K562 (cell line): ENCODE measurements at regions not wholly inside any gene's neighbourhood (a gene's known extent, or its start where the extent isn't known, plus 50 kb on each side); places are given as distances from the start of the nearest gene placed in this dataset.

Source experiments
- ATAC-seq: fragments of 200-7000 bp; cut with Tn5 transposase; 3 replicates; pipeline ENCODE4 v1.9.1; 2020; ENCODE audit warnings: moderate library complexity
- BruUV-seq: library from RNA; stranded (reverse); fragments of 400-500 nt; replicated peaks from 2 replicates; lab custom pipeline; 2021; lab: Mats Ljungman, UMichigan
- CTCF ChIA-PET: fragments of 300-600 bp; formaldehyde crosslinking; extraction: SDS; loops from one replicate; lab custom pipeline; 2021; ENCODE audit warnings: low intra/inter-chr PET ratio; lab: Yijun Ruan, JAX
- POLR2A ChIA-PET: fragments of 300-600, 350-650 bp; sonication (Branson Sonifier 250); formaldehyde crosslinking; extraction: SDS; loops from one replicate; lab custom pipeline; 2021; ENCODE audit warnings: antibody characterized with exemption, inconsistent platforms; lab: Yijun Ruan, JAX
- DNase-seq, 4 experiments: peaks; one replicate each; pipeline versions ENCODE4 v3.0.0 to v3.0.0-alpha.2; 2011 to 2018; ENCODE audit warnings: low spot score in 3 of 4, mixed read lengths in 3 of 4; ENCODE audit errors: extremely low read depth in 1 of 4
- FAIRE-seq: peaks from 2 replicates; lab custom pipeline; 2011; peaks lifted over from hg19 to GRCh38; lab: Jason Lieb, UNC
- H2AFZ ChIP-seq: 2 replicates; pipeline ENCODE4 v1.6.0; 2011; ENCODE audit warnings: low read depth, low read length, control low read depth, inconsistent platforms
- H3K27ac ChIP-seq: fragments of 200-600 bp; 3 replicates; pipeline ENCODE4 v1.8.0; 2011; ENCODE audit warnings: low read depth, mild to moderate bottlenecking, control low read depth, inconsistent platforms, low read length, moderate library complexity, mixed read lengths; ENCODE audit errors: extremely low read depth
- H3K27me3 ChIP-seq, 2 experiments: fragments of 300-600 bp in 1 of 2; 2 replicates in 1 of 2; 3 replicates in 1 of 2; pipeline versions ENCODE4 v1.6.0 to v1.8.0; 2011; ENCODE audit warnings: inconsistent platforms in 2 of 2, low read length in 2 of 2, mild to moderate bottlenecking in 1 of 2, mixed read lengths in 1 of 2, moderate library complexity in 1 of 2; ENCODE audit not compliant: control insufficient read depth in 2 of 2, insufficient read depth in 2 of 2
- H3K36me3 ChIP-seq: fragments of 300-600 bp; 3 replicates; pipeline ENCODE4 v1.8.0; 2011; ENCODE audit warnings: mild to moderate bottlenecking, low read length, inconsistent platforms; ENCODE audit not compliant: control insufficient read depth, insufficient read depth
- H3K4me1 ChIP-seq, 2 experiments: fragments of 200-600 bp in 1 of 2; replicated peaks in 1 of 2; 2 replicates in 1 of 2; 3 replicates in 1 of 2; pipeline versions ENCODE4 v1.5.1 to v1.8.0; 2011; ENCODE audit warnings: inconsistent platforms in 2 of 2, low read length in 2 of 2, mild to moderate bottlenecking in 1 of 2, mixed read lengths in 1 of 2, moderate library complexity in 1 of 2; ENCODE audit not compliant: control insufficient read depth in 2 of 2, insufficient read depth in 2 of 2
- H3K4me2 ChIP-seq: 2 replicates; pipeline ENCODE4 v1.6.1; 2011; ENCODE audit warnings: low read length, control low read depth, inconsistent platforms, mixed read lengths; ENCODE audit not compliant: insufficient read depth
- H3K4me3 ChIP-seq: fragments of 200-600 bp; sonication (generic), shearing (Covaris generic); 2 replicates; pipeline ENCODE4 v1.5.1; 2016; ENCODE audit warnings: control low read depth, inconsistent platforms
- H3K79me2 ChIP-seq: fragments of 200-600 bp; 3 replicates; pipeline ENCODE4 v1.8.0; 2011; ENCODE audit warnings: low read length, inconsistent platforms; ENCODE audit not compliant: control insufficient read depth, insufficient read depth
- H3K9ac ChIP-seq, 2 experiments: 2 replicates each; pipeline versions ENCODE4 v1.6.0 to v1.6.1; 2011; ENCODE audit warnings: low read depth in 2 of 2, low read length in 2 of 2, control low read depth in 1 of 2, inconsistent platforms in 1 of 2, mild to moderate bottlenecking in 1 of 2, mixed read lengths in 1 of 2; ENCODE audit not compliant: insufficient read depth in 1 of 2
- H3K9me1 ChIP-seq: one replicate; pipeline ENCODE4 v1.6.0; 2011; ENCODE audit warnings: inconsistent platforms, mild to moderate bottlenecking, low read length, moderate library complexity; ENCODE audit not compliant: control insufficient read depth, insufficient read depth
- H3K9me3 ChIP-seq: replicated peaks from 2 replicates; pipeline ENCODE4 v1.5.1; 2011; ENCODE audit warnings: low read depth, low read length, inconsistent platforms; ENCODE audit not compliant: control insufficient read depth, insufficient read depth
- H4K20me1 ChIP-seq: replicated peaks from 2 replicates; pipeline ENCODE4 v1.6.1; 2011; ENCODE audit warnings: low read length, inconsistent platforms, mixed read lengths; ENCODE audit not compliant: control insufficient read depth, insufficient read depth
- CHD1 ChIP-seq: fragments of 200-600 bp; sonication (generic); IDR thresholded peaks from one replicate; pipeline ENCODE4 v1.6.1; 2012; ENCODE audit warnings: mild to moderate bottlenecking, moderate library complexity, low read length, inconsistent platforms
- LCOR ChIP-seq: sonication (generic); formaldehyde crosslinking; IDR thresholded peaks from 2 replicates; pipeline ENCODE4 v1.8.0; 2022; ENCODE audit warnings: mild to moderate bottlenecking, missing genetic modification reagents
- NR2F6 ChIP-seq: fragments of 450-650 bp; formaldehyde crosslinking; IDR thresholded peaks from 2 replicates; pipeline ENCODE4 v1.4.0; 2020; ENCODE audit warnings: mild to moderate bottlenecking
- SETDB1 ChIP-seq: IDR thresholded peaks from one replicate; pipeline ENCODE4 v1.6.1; 2012; ENCODE audit warnings: low read length, control low read depth, inconsistent platforms
- SLC30A9 ChIP-seq: fragments of 250-450 bp; sonication (Bioruptor Pico); IDR thresholded peaks from 2 replicates; pipeline ENCODE4 v1.8.0; 2022; ENCODE audit warnings: mild to moderate bottlenecking, moderate library complexity
- ZNF354B ChIP-seq: fragments of 250-450 bp; sonication (Bioruptor Pico); IDR thresholded peaks from 2 replicates; pipeline ENCODE4 v1.4.0; 2020
- ZNF609 ChIP-seq: sonication (generic); formaldehyde crosslinking; IDR thresholded peaks from 2 replicates; pipeline ENCODE4 v1.8.1; 2023; ENCODE audit warnings: missing genetic modification reagents, mild to moderate bottlenecking, borderline replicate concordance
- WGBS: fragments of 100-300 bp; shearing (Covaris generic); methylation state at CpG from one replicate; pipeline ENCODE4 v1.1.6; 2016; ENCODE audit warnings: low coverage, mixed read lengths; ENCODE audit not compliant: insufficient coverage; ENCODE audit errors: missing lambda C conversion rate; 5-methylcytosine and 5-hydroxymethylcytosine counted together
- in situ Hi-C: fragments of 300-500 bp; cut with MboI; formaldehyde crosslinking; loops from 4 replicates; pipeline ENCODE4 v1.15.0; 2018; ENCODE audit warnings: inconsistent platforms, mixed read lengths
- intact Hi-C: fragments of 100-400 bp; cut with micrococcal nuclease; formaldehyde crosslinking; loops from 2 replicates; pipeline ENCODE4 v1.14.2; 2022
- TF ChIP-seq, protein P1 (sequence below): fragments of 250-450 bp; sonication (Bioruptor Pico); IDR thresholded peaks from 2 replicates; pipeline ENCODE4 v1.5.0; 2021; ENCODE audit warnings: mild to moderate bottlenecking, moderate library complexity
- TF ChIP-seq, protein P2 (sequence below): sonication (generic); formaldehyde crosslinking; IDR thresholded peaks from 2 replicates; pipeline ENCODE4 v1.8.0; 2022; ENCODE audit warnings: mild to moderate bottlenecking, missing genetic modification reagents

DNA sequence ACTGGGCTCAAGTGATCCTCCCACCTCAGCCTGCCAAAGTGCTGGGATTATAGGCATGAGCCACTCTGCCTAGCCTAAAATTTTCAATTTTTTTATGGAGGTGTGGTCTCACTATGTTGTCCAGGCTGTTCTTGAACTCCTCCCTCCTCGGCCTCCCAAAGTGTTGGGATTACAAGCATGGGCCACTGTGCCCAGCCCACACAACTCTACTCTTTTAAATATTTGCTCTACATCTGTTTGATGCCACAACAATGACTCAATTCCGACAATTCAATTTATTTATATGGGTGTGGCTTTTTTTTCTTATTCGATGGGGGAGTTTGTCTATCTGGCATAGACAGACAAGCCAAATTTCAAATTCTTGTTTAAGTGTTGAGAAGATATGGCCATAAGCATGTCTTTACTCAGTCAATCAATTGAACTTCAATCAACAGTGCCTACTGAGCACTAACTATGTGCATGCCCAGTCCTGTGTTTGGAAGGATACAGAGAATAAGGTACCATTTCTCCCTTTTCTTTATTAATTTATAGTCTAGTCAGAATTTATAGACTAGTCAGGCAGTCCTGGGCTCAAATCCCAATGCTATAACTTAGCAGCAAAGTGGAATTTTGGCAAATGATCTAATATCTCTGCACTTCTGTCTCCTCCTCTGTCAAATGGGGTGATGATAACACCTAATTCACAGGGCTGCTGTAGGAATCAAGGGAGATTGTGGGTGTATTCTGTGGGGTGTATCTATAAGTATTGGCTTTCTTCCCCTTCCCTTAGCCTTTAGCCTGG, 54.6 kb upstream of the PIAS1 start:
- no peaks in the 10 kb centered on the region for H3K9me1 ChIP-seq
- H3K4me2 ChIP-seq: no peak overlapping the region
- CTCF ChIA-PET: no interaction called here
- ATAC-seq (no peak), DNase-seq (no peak), FAIRE-seq (no peak)
- BruUV-seq: no TSS peak
- H3K4me1 ChIP-seq: peaks cover 0 to 17% of the 10 kb centered on the region in 2 experiments; a peak in 3 of 5 replicates
- 40% methylated on average over 3 of the region's 3 CpGs for WGBS
- H3K9me3 ChIP-seq: no peaks in the 10 kb centered on the region
- no peak overlapping the region for H3K27ac ChIP-seq
- H3K27me3 ChIP-seq: no peaks in the 10 kb centered on the region; a peak in 1 of 5 replicates
- no peak overlapping the region for H3K4me3 ChIP-seq
- no peak overlapping the region for H3K9ac ChIP-seq
- no peaks in the 10 kb centered on the region for H3K79me2 ChIP-seq
- H3K36me3 ChIP-seq: no peaks in the 10 kb centered on the region
- in situ Hi-C loops (no loop called here), intact Hi-C loops (no loop called here)
- no peaks in the 10 kb centered on the region for H4K20me1 ChIP-seq
- H2AFZ ChIP-seq: no peak overlapping the region
- POLR2A ChIA-PET: interaction anchor here (1.3 kb wide), 1 partner anchor 9 kb away, joined by 6 read pairs; no protein-coding TSS in a partner anchor
- TF ChIP-seq, protein P1, sequence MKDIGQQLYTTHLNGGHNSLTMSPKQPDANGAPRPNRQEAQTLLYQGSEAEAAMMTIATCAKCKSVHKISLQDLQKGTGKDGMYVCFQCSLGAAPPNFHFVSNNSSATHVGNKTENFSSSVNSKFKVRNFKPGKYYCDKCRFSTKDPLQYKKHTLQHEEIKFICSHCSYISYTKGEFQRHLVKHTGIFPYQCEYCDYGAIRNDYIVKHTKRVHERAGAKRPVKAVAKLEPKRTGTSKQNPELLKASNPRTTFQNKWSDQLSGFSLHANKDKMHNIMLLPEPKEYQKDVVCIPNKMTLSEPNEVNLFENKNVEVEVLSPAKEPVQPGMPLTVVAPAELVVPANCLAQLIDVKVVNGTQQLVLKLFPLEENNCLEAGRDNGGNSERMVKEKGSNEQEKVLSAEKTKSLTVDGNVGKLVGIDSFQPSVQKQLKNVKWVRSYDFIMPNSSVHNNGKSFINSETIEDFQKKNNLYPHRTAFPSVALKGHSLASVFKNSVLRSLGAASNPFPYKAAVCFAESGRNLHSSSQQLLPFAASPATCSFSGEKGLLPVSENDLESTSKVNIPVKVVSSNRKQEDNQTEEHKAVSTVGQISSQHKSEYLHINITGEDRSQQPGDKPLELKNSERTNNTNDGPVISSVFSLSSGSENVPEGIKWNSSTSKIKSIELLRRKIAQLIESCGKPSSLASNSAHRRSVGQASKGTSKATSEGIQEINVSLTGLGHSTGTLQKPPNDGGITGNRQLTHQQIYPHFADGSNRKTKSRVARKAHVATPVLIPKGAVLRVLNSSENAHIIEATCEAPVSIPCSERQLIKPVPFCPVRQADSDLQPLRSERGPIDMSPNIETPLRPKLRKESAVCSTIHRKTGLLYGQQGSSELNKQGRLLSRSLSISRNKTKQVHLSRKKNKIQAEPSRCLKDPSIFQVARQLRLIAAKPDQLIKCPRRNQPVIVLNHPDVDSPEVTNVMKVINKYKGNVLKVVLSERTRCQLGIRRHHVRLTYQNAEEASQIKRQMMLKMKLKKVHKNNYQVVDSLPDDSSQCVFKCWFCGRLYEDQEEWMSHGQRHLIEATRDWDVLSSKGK (CRISPR knock-in tag): no peak
- TF ChIP-seq SETDB1 (no peak), ZNF354B (CRISPR knock-in tag) (no peak), ZNF609 (CRISPR knock-in tag) (no peak), CHD1 (no peak), SLC30A9 (CRISPR knock-in tag) (no peak), LCOR (CRISPR knock-in tag) (no peak), NR2F6 (CRISPR knock-in tag) (no peak)
- TF ChIP-seq, protein P2, sequence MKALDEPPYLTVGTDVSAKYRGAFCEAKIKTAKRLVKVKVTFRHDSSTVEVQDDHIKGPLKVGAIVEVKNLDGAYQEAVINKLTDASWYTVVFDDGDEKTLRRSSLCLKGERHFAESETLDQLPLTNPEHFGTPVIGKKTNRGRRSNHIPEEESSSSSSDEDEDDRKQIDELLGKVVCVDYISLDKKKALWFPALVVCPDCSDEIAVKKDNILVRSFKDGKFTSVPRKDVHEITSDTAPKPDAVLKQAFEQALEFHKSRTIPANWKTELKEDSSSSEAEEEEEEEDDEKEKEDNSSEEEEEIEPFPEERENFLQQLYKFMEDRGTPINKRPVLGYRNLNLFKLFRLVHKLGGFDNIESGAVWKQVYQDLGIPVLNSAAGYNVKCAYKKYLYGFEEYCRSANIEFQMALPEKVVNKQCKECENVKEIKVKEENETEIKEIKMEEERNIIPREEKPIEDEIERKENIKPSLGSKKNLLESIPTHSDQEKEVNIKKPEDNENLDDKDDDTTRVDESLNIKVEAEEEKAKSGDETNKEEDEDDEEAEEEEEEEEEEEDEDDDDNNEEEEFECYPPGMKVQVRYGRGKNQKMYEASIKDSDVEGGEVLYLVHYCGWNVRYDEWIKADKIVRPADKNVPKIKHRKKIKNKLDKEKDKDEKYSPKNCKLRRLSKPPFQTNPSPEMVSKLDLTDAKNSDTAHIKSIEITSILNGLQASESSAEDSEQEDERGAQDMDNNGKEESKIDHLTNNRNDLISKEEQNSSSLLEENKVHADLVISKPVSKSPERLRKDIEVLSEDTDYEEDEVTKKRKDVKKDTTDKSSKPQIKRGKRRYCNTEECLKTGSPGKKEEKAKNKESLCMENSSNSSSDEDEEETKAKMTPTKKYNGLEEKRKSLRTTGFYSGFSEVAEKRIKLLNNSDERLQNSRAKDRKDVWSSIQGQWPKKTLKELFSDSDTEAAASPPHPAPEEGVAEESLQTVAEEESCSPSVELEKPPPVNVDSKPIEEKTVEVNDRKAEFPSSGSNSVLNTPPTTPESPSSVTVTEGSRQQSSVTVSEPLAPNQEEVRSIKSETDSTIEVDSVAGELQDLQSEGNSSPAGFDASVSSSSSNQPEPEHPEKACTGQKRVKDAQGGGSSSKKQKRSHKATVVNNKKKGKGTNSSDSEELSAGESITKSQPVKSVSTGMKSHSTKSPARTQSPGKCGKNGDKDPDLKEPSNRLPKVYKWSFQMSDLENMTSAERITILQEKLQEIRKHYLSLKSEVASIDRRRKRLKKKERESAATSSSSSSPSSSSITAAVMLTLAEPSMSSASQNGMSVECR (CRISPR knock-in tag): no peak
